Germinal center (tissue), 1 donor: ENCODE measurements at regions not wholly inside any gene's neighbourhood (a gene's known extent, or its start where the extent isn't known, plus 50 kb on each side); places are given as distances from the start of the nearest gene placed in this dataset.
"Not testable (repeated sequence)": the region's sequence is repeated elsewhere in the genome, so short reads cannot be mapped to it uniquely, and the experiment has no call there.

ENCODE experiments used
- DNase-seq: peaks from one replicate; pipeline ENCODE4 v3.0.0; 2012; ENCODE audit warnings: mixed read lengths, low spot score

DNA sequence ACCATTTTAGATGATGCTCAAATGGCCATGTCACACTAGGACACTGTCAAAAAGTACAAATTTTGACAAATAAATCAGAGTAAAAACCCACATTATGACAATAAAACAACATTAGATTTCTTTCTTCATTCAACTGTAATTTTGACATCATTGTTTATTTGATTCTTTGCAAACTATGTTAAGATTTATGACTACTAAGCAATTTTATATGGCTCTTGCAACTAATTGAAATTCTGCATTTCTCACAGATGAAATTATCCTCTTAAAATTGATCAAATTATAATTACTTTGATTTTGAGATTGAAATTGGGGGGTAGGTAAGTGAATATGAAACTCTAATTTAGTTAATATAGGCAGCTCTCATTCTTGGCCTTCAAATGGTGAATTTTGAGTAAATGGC lies 59.8 kb downstream of the ATOH1 start:
- no peak for DNase-seq

DNA sequence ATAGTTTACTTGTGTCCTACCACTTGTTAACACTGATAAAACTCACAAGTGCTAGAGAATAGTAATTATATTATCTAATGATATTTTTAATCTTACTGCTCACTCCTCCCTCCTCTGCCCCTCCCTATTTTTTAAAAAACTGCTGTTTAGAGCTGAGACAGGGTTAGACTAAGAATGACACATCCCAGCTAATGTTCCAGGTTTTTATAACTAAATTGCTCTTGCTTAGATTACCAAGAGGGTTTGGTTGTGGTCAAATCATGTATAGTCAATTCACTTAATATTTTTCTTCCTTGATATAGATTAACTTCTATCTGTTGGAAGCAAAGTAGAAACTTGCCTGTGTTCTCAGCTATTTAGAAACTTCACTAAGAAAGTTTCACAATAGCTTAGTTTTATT lies 60.2 kb downstream of the ATOH1 start:
- DNase-seq = no peak

DNA sequence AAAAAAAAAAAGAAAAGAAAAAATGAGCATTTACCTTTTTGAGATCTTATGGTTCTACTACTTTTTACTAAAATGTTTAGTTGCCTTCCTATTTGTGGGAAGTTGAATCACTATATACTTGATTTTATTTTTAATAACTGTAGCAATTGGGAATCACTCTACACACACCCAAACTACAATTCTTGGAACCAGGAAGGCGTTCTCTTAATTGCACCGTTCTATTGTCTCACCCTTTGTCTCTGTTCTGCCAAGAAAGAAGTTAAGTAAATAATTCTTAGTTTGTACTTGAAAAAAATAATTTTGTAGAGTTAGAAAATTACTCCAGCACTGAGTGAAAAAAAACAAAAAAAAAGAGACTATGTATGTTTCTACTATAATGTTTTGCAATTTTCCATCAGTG lies 62.7 kb downstream of the ATOH1 start:
- no peak for DNase-seq

DNA sequence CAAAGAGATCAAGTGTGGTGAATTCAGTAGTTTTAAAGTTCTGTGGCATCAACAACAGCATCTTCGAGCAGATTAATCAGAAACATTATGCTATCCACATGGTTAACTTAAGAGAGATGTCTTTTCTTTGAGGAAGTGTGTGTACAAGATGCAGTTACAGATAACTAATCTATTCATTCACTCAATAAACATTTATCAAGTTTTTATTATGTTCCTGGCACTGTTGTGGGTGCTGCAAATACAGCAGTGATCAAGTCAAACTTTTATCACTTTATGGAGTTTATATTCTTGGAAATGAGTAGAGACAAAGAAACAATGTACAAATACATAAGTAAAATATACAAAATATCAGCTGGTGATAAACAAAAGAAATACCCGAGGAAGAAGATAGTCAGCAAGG lies 66.4 kb downstream of the ATOH1 start:
- no peak for DNase-seq

DNA sequence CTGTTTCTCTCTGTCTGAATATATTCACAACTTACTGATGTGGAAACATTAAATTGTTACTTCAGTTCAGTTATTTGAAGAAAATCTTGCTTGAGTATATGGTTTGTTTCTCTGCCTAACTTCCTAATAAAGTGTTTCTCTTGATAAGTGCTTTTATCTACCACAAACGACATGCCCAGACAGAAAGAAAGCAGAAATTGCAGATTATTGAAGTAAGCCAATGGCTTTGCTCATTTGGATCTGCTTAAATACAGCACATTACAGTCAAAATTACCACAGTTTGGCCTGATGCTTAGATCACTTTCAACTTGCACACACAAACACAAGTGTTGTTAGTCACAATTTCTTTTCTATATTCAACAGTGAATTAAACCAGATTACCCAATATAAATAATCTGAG lies 68.0 kb downstream of the ATOH1 start:
- DNase-seq = no peak

DNA sequence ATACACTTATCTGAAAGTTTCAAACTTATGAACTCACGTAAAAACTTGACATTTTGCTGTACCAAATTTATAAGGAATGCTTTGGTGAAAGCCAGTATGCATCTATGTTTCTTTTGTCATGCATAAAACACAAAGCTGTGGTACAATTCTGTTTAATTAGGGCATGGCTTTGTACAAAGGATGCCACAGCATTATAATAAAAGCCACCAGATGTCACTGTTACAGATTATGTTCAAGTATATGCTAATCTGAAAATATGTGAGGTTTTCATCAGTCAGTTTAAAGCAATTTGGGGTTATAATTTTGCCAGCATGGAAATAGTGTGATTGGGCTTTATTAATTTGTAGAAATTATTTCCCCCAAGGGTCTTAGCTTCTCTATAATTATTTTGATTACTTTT lies 69.0 kb downstream of the ATOH1 start:
- peak; percentile 2 for DNase-seq

DNA sequence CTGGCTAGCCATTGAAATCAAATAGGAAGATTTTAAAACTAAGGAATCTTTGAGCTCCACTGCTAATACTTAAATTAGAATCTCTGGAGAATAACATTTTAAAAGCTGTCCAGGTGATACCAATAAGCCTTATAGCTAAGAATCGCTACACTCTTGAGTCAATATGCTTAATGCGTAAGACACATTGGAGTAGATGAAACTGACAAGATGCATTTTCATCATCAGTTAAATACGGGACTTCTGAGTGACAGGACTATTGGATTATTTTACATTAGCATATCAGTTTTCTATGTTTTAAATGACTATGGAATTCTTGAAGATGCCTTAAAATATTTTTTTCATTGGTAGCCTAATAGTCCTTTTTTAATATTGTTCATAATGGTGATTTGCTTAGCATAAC lies 80.2 kb downstream of the ATOH1 start:
- no peak for DNase-seq

DNA sequence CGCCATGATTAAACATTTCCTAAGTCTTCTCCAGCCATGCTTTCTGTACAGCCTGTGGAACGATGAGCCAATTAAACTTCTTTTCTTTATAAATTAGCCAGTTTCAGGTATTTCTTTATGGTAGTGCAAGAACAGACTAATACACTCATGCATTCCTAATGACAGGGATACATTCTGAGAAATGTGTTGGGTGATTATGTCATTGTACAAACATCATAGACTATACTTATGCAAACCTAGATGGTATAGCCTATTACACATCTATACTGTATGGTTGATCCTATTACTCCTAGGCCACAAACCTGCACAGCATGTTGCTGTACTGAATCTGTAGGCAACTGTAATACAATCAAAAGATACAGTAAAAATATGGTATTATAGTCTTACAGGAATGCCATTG lies 83.1 kb downstream of the ATOH1 start:
- DNase-seq = no peak

DNA sequence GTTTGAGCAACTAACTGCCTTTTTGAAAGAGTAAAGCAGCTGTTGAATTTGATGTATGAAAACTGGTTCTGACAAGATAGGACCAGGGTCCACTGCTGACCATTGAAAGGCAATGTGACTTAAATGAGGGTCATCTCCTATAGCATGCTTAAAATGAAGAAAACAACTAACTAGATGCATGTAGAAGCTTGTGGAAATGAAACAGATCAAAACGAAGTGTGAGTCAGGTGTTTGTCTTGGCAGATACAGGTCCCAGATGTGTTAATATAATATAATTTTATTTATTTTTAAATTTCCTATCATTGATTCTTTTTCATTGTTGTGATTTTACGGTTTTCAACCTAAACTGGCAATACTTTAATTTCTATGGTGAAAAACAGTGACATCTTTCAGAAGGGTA lies 83.6 kb downstream of the ATOH1 start:
- no peak for DNase-seq

DNA sequence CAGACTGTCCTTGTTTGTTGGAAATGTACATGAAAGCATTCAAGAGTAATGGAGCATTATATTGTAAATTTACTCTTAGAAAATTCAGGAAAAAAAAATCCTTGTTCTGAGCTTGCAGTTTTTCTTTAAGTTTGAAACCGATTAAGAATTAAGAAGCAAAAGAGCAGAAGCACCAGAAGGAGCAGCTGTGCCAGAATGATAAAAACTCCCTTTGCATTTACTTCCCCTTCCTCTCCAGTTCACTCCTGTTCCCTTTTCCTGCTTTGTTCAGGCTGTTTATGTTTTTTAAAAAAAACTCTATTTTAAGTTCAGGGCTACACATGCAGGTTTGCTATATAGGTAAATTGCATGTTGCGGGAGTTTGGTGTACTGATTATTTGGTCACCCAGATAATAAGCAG lies 90.3 kb downstream of the ATOH1 start:
- DNase-seq = no peak

DNA sequence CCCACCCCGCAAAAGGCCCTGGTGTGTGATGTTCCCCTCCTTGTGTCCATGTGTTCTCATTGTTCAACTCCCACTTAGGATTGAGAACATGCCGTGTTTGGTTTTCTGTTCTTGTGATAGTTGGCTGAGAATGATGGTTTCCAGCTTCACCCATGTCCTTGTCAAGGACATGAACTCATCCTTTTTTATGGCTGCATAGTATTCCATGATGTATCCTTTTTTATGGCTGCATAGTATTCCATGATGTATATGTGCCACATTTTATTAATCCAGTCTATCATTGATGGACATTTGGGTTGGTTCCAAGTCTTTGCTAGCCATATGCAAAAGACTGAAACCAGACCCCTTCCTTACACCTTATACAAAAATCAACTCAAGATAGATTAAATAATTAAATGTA lies 95.0 kb downstream of the ATOH1 start:
- DNase-seq = not testable (repeated sequence)

DNA sequence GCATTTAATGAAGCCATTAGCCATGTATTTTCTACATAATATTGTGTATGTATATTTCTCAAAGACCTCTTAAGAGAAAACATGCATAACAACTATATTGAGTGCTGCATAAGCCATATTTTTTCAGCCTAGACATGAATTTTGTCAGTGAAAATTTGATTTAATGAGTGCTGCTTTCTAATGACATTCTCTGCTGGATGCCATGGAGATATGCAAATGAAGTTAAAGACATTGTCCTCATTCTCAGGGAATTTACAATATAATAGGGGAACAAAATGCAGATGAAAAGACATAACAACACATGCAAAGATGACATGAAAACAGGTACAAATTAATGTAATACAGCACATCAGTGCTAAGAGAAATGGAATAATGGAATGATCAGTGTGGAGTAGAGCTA lies 118.7 kb downstream of the ATOH1 start:
- no peak for DNase-seq

DNA sequence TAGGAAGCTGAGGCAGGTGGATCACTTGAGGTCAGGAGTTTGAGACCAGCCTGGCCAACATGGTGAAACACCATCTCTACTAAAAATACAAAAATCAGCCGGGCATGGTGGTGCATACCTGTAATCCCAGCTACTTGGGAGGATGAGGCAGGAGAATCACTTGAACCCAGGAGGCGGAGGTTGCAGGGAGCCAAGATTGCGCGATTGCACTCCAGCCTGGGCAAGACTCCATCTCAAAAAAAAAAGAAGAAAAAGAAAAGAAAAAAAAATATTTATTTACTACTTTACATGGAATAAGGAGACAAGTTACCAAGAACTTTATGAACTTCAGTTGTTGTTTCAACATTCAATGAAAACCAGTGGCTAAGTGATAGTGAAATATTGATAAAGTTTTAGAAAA lies 121.7 kb downstream of the ATOH1 start:
- DNase-seq = not testable (repeated sequence)

DNA sequence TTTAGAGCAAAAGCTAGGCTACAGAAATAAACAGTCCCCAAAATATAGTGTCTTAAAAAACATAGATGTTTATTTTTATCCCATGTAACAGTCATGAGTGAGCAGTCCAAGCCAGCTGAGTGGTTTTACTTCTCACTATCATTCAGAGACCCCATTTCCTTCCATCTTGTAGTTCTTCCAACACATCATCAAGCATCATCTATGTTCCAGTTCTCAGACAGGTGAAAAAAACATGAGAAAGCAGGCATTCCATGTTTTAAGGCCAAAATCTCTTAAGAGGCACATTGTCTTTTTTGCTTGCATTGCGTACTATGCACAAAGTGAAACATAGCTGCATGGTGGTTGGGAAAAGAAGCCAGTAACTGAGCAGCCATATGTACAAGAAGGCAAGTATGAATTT lies 128.6 kb downstream of the ATOH1 start:
- no peak for DNase-seq

DNA sequence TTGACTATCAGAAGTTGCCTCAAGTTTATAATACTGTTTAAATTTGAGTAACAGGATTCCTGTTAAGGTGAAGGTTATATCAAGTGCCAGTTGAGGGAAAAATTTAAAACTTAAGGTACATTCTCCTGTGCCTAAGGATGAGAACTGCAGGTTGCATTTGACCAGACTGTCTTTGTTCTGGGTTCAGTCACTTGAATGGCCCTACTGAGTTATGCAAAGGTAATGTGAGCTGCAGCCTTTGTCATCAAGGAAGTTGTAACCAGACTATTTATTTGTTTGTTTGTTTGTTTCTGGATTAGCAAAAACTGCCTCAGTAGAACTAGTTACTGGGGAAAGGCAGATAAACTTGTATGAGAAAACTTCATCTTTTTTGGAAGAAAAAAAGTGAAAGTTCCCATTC lies 131.9 kb downstream of the ATOH1 start:
- DNase-seq = no peak

DNA sequence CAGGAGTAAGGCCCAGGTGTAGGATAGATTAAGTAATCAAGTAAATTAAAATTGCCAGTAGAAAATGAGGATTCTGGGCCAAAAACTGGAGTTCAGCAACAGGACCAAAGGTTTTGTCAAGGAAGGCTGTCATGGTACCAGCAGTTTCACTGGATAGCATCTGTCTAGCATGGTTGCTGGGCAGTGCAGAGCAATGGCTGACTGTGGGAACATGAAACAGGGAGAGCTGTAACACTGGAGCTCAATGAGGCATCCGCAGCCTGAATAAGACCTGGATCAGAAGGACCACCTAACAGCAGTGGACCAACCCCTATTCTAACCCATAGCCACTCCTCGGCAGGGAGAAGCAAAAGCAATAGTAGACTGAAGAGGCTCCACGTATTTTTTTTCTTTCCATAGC lies 132.4 kb downstream of the ATOH1 start:
- no peak for DNase-seq

DNA sequence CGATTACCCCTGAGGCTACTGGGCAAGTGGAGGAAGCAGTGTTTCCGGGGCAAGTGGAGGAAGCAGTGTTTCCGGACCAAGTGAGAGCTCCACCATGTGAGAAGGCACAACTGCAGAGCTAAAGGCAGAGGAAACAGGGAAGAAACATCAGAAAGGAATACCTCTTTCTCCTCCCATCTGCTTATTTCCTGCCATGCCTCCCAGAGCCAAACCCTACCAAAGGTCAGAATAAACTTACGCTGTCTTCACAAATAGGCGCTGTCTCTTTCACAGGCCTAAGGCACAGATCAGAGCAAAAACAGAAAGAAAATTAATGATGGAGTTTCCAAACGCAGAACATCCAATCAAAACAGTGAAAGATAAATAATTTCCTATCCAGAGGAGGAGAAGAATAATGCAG lies 153.0 kb downstream of the ATOH1 start:
- no peak for DNase-seq

DNA sequence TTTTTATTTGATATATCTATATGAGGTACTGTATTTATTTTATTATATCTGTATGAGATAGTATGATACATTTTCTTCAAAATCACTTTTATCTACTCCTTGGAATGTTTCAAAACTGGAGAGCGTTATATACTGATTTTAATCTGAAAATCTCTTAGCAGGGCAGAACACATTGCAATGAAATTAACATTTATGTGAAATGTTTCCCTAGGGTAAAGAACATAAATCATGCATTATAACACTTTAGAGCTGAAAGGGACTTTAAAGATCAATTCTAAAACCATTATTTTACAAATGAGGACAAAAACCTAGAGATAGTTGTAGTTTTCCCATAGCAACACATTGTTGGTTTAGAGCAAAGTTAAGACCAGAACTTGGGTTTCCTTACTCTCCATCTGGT lies 153.7 kb downstream of the ATOH1 start:
- no peak for DNase-seq

DNA sequence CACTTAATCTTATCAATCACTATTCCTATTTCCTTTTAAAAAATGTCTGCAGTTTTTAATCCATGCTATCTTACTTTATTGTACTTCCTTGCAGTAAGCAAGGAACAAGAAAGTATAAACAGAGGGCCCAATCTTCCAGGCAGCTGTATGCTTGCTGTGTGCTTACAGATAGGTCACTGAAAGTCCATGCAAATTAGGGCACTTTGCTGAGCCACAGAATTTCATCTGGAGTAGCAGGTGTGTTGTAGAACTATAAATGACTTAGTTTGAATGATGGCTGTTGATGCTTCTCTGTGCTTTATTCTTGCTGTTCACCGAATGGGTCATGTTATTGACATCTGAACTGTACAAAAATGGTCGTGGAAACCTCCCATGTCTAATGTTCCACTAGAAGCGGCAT lies 154.6 kb downstream of the ATOH1 start:
- no peak for DNase-seq

DNA sequence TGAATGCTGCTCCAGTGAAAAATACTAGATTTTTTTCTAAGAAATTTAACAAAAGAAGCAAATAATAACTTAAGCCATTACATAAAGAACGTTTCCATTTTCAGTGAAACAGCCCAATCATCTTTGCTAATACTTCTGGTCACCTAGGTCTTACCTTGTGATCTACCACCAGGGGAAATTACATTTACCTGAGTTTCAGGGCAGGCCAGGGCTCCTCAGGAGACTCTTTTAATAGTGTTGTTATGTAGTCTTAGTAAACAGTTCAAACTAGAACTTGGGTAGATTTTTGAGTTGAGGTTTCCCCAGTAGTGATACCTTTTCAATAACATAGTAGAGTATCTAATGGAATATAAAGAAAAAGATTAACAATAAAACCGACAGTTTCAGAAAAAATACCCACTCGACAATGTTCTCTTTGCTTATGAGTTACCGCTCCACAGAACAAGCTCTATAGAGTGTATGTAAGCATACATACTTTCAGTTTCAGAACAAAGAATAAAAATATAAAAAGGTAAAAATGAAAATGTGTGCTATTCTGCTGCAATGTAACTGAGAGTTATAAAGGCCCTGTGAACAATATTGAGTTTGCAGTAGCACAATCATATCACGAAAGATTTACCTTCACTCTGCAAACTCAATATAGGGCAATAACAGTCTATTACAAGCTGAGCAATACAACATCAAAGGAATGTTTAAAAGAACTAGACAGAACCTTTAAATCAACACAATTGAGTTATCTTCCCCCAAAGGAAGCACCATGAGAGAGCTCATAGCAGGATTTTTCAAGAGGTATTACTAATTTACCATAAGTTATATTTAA lies 165.8 kb downstream of the ATOH1 start:
- DNase-seq = no peak

DNA sequence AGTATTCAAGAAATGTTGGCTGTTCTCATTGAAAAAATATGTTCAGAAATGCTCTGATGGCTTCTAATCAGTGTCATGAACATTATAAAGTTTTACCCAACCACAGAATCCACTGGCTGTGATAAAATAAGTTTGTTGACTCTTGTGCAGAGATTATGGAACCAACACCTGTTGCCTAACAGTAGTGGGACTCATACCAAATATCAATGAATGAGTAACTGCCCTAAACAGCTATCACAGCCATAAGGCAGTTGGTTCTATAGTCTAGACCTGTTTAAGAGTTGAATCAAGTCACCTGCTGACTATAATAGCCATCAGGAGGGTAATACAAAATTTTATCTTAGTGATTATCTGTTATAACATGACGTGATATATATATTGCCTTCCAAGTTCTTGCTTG lies 168.3 kb downstream of the ATOH1 start:
- no peak for DNase-seq

DNA sequence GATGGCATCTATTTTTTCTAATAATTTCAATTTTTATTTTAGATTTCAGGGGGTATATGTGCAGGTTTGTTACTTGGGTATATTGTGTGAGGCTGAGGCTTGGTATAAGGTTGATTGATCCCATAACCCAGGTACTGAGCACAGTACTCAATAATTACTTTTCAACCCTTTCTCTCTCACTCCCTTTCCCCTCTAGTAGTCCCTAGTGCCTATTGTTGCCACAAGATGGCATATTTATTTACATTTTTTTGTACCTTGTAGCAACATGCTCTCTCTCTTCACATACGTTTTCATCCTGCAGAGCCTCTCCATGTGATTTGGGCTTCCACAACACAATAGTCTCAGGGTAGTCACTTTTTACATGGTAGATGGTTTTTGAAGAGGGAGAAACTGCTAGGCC lies 172.0 kb downstream of the ATOH1 start:
- DNase-seq = no peak

DNA sequence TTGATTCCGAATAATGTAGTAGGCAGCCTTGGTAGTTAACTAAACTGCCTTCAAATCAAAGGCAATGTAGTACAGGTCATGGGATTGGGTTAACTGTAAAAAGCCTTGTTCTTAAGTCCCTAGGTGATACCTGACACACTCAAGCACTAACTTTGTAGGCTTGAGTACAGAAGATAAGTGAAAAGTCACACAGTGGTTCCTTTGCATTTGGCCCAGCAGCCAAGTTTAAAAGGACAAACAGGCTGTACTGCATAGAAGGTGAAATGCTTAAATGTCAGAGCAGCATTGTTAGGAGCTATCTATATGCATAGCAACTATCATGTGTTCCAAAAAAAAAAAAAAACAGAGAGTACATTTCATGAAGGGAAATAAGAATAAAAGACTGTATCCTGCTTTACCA lies 178.4 kb downstream of the ATOH1 start:
- no peak for DNase-seq

DNA sequence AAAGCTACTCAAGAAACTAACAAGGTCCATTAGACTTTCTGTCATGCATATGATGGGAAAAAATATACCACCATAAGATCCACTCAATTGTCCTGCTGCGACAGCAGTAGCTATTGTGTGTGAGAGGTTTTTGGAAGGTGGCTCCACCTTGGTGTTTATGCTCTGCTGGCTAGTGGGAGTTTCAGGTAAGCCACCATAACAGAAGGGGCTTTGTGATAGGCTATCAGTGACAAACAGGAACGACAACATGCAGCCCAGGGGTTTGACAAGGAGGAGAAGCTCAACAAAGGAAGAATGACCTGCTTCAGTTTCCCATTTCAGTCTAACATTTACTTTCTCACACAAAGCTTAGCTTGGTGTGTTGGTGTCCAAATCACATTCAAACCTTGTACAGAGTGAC lies 182.6 kb downstream of the ATOH1 start:
- DNase-seq = no peak
